NCI-H1436 (cell line): ENCODE measurements at regions not wholly inside any gene's neighbourhood (a gene's known extent, or its start where the extent isn't known, plus 50 kb on each side); places are given as distances from the start of the nearest gene placed in this dataset.
"Not testable (repeated sequence)": the region's sequence is repeated elsewhere in the genome, so short reads cannot be mapped to it uniquely, and the experiment has no call there.

Source experiments
- DNase-seq: peaks from one replicate; lab custom pipeline; 2025; lab: John Stamatoyannopoulos, UW

DNA sequence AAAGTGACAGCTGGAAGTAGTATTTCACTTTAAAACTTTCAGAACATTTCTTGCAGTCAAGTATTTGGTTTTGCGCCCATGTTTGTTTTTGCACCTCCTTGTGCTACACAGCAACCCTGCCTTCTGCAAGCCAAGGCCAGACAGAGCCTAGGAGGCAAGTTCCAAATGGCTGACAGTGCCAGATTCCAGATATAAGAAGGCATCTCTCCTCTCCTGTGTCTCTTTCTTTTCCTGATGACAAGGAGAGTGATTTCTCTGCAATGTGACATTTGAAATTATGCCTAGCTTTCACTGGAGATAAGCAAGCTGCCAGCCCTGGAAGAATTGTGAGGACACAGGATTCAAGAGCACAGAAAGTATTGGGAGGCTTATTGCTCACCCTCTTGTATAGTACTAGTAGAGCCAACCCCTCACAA, 149.1 kb upstream of the TENT5A start:
- no peak for DNase-seq

DNA sequence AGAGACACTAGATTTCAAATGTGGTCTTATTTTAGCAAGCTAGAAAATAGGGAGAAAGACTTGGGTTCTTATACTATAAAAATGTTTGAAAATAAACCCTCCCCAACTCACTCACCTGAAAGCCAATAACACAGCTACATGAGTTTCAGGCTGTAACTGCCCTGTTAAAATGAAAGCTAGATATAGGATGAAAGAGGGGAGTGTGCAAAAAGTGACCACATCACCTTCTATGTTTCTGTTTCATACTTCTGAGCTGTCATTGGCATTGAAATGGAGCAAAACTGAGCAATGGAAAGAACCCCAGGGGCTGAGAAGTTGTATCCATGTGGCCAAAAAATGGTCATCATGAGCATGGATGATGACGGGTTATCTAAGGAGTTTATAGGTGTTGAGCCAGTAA, 148.1 kb upstream of the TENT5A start:
- DNase-seq, result no peak

DNA sequence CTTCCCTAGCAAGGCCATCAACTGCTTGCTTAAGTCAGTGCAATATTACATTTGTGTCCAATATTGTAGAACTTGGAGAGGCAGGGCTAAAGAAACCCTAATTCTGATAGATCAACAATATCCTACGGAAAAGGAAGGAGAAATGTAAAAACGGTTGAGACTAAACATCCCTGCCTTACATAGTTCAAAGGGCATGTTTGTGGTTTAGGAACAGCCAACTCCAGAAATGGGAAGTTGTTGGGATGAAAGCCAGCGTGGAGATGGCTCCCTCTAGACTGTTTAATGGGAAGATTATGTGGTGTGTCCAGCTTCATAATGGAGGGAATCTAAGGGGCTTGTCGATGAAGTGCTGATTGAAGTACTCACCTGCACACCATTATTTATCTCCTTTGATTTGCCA, 145.3 kb upstream of the TENT5A start:
- DNase-seq, result no peak

DNA sequence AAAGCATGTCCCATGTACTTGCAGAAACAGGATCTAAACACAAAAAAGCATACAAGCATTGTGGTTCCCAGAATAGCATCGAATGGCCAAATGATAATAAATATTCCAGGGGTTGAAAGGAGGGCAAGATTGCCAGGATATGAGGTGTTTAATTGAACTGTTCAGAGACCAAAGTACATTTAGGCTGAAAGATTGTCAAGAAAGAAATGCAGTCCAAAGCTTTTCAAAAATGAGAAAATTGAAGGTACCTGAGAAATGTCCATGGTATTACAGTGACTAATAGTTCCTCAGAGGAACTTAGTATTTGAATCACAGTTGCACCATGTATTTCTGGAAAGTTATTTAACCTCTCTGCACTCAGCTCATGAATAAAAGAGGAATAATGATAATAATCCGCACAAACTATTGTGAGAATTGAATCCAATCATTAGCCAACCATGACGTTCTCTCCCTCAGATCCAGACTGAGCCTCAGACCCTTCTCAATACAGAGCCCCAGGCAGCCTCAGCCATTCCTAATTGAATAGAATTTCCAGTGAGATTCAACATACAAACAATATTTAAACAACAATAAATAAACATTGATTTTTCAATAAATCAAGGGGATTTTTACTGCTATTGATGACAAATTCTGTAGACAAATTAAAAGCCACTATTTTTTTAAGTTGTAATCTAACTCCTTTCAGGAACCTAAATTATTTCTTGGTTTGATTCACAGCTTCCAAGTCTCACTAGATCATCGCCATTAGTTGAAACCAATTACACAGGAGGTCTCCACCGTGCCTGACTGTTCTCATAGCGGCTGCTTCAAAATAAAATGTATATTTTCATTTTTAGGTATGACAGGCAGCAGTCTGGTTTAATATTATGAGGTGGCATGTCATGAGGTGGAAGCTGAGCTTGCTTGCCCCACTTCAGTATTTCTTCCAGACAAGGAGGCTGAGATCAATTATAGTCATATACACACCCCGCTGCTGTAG, 144.3 kb upstream of the TENT5A start:
- DNase-seq, result no peak

DNA sequence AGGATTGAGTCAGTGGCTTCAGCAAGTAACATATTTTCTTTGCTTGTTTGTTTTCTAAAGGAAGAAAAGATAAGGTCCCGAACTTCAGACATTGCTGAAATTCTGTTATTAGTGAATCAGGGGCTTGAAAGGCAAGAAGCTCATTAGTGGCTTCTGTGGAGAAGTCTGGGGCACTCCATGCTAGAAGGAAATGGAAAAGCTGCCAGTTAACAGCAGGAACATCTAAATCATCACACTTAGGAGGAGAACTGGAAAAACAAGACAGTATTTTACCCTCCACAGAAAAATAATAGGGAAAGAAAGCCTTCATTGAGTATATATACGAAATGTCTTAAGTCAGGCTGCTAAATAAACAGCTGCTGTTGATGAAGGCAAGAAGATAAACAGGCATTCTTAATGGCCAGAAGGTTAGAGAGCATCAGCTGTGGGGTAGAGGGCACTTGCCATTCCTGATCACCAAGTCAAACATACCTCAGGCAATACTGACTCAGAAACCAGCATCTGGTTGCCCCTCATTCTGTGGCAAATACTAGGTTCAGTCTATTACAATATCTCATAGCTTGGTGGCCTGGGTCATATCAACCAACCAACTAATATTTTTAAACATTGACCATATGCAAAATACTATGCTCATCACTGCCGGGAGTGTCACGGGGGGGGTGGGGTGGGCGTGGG, 143.2 kb upstream of the TENT5A start:
- no peak for DNase-seq

DNA sequence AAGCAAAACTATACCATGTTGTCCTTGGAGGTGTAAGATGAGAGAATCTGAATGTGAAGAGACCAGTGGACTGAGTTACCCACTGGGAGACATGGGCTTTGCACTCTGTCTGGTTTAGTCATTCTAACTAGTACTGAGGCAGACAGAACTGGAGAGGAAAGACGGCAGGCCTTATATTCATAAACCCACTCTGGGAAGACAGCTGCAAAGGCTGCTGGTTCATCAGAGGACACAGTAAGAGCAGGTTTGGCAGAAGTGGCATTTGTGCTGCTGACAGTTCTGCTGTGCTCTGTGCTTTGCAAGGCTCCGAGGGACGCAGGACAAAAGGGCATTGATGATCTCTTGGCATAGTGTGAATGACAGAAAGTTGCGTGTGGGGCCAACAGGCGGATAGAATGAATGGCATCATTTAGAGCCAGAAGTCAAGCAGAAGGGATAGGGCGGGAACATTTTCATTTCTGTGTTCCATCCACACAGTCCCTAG, 142.3 kb upstream of the TENT5A start:
- no peak for DNase-seq

DNA sequence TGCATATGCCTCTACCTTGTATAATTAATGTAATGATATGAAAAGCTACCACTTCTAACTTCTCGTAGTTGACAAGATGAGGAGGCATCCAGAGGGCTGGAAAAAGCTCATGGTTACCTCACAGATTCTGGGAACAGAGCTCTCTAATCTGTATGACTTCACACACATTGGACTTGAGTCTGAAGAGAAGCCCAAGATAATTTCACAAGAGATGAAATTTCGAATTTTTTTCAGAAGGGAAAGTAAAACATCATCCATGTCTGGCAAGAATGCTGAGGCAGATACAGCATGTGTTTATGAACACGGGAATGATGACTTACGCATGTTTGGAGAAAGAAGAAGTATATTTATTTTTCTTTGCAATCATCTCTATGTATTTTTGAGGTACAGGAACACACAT, 141.8 kb upstream of the TENT5A start:
- no peak for DNase-seq

DNA sequence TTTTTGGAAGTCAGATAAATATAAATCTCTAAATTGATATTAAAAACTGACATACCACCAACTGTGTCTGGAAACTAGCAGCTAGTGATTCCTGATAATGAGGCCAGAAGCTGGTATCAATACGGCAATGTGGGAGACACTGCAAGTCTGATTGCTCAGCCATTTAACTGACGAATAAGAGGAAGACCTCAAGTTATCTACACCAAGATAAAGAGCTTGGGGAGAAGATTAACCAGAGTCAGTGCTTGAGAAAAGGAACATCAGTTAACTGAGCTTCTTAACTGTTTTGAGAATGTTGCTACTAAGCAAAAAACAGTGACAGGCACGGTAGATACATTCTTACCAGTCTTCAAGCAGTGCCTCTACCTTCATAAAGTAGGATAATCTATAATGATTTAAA, 140.4 kb upstream of the TENT5A start:
- DNase-seq, result no peak

DNA sequence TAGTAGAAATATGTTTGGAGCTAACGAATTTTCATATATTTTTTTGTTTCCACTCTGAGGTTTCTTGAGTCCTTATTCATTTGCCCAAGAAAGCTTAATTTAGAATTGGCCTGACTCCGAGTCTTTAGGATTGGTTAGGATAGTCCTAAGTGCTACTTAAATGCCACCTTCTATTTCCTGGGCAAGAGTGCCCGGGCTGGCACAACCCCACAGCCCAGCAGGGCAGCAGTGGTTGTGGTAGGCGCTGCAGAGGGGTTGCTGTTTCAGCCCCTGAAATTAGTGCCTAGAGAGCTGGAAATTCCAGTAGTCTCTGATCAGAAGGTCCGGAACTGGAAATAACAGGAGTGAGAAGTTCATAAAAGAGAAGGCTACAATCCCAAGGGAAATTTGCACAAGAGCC, 139.4 kb upstream of the TENT5A start:
- DNase-seq, result no peak

DNA sequence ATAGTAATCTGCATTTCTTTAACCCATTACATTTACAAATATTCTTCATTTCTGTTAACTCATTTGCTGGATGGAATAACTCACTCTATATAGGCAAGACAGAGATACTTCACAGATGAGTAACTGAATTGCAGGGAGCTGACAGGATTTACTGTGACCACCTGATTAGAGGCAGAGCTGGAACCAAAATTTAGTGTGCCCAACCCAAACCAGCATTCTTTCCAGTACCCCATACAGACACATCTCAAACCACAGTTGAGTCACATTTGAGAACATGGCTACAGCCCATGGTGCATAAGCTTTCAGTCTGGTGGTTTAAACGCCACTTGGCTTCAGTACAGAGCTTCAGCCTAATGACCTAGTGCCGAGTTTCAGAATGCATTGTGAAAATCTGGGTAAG, 138.4 kb upstream of the TENT5A start:
- no peak for DNase-seq

DNA sequence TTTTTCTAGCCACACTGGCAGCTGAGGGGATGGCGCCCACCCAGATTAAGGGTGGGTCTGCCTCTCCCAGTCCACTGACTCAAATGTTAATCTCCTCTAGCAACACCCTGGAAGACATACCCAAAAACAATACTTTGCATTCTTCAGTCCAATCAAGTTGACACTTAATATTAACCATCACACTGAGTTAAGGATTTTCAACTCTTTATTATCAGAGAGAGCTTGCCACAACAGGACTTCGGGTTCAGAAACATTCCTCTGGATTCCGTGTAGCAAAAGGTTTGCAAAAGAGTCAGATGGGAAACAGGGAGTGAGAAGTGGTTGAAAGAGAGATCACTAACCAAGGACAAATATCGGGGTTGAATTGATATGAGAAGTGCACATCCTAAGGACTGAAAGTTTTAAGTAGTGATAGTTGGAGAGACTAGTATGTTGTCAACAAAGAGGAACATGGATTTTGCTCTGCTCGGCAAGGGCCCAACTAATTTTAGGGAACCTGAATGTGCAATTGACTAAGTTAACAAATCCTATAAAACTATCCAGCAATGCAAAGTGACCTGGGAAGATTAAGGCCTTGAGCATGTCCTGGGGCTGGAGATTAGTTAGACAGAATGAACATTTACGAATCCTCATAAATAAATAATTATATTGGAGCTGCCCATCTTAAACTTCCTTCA, 137.0 kb upstream of the TENT5A start:
- no peak for DNase-seq

DNA sequence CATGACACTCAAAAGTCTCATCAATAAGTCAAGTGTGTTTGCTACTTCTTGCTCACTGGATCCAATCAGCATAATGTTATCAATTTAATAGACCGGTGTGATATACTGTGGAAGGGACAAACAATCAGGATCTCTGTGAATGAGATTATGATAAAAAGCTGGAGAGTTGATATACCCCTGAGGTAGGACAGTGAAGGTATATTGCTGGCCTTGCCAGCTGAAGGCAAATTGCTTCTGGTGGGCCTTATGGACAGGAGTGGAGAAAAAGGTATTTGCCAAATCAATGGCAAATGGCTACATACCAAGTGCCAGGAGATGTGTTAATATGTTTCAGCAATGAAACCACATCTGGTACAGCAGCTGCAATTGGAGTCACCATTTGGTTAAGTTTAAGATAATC, 134.4 kb upstream of the TENT5A start:
- not testable (repeated sequence) for DNase-seq

DNA sequence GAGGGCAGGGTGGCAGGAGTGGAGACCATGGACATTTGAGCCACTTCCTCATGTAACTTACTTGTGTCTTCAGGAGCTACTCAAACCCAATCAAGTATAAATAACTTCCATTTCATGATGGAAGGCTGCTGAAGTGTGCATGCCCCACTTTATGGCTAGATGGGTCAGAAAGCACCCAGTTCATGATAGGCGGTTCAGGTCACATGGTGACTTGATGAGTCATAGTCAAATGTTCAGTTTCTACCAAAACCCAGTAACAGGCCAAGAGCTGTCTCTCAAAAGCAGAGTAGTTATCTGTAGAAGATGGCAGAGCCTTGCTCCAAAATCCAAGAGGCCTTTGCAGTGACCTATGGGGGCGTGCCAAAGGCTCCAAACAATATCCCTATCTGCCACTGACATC, 133.7 kb upstream of the TENT5A start:
- DNase-seq, result no peak

DNA sequence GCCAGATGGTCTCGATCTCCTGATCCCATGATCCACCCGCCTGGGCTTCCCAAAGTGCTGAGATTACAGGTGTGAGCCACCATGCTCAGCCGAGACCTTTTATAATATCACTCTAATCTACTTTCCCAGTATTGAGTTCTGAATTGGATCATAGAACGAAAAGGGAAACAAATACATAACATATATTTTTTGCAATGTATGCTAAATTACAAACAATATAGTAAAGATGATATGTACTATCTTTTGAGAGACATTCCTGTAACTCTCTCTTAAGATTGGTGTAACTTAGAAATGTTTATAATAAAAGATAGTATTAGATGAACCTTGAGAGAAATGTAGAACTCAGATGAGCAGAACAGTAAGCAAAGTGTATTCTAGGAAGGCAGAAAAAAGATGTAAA, 129.2 kb upstream of the TENT5A start:
- DNase-seq, result no peak

DNA sequence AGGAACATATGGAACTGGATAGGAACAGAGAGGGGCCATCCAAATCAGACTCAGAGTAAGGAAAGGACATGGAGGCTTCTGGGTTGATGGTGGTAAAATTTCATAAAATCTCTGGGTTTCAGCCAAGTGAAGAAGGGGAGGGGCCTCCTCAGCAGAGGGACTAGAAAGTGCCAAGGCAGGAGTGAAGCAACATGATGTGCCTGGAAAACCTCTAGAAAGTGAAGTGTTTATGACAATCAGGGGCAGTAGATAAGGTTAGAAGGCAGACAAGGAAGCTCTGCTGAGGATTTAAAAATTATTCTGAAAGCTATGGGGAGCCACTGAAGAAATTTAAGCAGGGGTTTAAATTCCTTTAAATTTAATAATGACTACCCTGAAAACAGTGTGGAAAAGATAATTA, 126.0 kb upstream of the TENT5A start:
- DNase-seq, result no peak

DNA sequence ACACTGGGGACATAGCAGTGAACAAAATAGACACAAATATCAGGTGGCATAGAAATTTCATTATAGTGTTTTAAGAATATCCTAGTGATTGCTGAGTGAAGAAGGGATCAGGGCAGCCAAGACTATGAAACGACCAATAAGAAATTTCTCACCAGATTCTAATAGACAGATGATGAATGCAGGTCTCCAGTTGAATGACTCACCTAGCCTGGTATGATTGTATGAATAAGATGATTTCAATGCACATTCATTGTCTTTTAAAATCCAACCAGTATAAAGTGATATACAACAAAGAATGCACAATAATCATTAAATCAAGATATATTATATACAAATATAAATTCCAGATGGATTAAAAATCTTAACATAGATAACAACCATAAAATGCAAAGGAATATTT, 124.5 kb upstream of the TENT5A start:
- DNase-seq, result no peak

DNA sequence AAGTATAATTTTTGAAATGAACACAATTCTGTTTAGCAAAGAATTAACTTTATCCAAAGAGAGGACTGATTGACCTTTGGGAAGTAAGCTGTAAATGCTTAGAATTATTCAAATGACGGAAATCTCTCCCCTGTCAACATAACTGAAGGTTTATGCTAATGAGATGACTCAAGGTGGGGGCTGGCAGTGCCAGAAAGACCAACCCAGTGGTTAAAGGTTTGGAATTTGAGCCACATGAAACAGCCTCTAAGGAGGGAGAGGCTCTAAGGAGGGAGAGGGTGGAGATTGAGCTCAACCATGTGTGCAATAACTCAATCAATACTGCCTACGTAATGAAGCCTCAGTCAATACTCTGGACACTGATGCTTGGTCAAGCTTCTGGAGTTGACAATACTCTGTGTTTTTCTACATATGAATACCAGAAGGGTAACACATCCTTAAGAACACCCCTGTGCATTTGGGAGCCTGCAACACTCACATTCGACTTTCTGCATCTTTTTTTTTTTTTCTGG, 123.4 kb upstream of the TENT5A start:
- DNase-seq, result no peak

DNA sequence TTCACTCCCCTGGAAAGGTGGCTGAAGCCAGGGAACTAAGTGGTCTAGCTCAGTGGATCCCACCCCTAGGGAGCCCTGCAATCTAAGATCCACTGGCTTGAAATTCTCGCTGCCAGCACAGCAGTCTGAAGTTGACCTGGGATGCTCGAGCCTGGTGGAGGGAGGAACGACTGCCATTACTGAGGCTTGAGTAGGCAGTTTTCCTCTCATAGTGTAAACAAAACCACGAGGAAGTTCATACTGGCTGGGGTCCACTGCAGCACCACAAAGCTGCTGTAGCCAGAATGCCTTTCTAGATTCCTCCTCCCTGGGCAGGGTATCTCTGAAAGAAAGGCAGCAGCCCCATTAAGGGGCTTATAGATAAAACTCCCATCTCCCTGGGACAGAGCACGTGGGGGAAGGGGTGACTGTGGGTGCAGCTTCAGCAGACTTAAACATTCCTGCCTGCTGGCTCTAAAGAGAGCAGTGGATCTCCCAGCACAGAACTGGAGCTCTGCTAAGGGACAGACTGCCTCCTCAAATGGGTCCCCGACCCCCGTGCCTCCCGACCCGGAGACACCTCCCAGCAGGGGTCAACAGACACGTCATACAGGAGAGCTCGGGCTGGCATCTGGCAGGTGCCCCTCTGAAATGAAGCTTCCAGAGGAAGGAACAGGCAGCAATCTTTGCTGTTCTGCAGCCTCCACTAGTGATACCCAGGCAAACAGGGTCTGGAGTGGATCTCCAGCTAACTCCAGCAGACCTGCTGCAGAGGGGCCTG, 117.4 kb upstream of the TENT5A start:
- DNase-seq, result not testable (repeated sequence)

DNA sequence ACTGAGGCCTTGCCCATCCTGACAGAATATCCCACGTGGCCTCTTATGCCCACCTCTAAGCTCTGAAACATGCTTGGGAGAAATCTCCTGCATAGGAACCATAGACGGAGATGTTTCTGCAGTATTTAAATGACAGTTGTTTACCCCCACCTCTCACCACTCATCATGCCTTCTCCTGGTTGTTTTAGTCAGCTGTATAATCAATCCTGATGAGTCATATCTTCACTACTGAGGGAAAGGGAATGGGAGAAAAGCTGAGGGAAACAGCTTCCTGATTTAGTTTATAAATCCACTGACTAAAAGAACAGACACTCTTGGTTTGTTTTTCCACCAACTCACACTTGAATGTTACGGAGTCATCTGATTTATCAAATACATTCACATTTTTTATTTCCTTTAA, 113.2 kb upstream of the TENT5A start:
- DNase-seq, result no peak

DNA sequence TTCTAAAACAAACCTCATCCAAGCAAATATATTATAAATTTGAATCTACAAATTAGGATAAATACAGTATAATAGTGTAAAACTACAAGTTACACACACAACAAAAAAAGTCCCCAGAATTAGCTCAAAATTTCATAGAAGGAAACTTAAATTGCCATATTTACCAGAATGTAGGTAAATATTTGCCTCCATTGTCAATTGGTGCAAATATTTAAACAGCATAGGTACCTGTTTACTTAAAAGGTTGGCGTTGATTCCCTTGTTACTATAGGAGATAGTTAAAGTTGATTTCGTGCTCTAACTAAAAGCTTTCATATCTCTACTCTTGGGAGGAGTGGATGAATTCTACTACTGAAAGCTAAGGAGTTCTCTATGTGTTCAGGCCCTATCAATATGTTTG, 111.6 kb upstream of the TENT5A start:
- no peak for DNase-seq

DNA sequence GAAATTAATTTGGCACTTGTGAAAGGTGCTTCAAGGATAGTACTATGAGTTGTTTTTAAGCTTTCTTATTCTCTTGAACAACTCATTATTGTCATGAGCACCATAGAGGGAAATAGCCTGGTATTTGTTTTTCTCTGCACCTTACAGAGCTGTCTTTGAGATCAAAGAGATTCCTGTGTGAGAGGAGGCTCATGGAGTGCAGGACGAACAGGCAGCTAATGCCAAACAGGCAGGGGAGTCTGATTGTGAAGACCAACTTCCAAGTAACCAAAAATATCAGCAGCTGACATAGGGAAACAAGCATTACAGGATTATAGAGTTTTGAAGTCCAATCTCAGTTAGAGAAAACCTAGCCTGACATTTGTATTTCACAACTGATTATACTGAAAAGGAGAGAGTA, 110.6 kb upstream of the TENT5A start:
- no peak for DNase-seq

DNA sequence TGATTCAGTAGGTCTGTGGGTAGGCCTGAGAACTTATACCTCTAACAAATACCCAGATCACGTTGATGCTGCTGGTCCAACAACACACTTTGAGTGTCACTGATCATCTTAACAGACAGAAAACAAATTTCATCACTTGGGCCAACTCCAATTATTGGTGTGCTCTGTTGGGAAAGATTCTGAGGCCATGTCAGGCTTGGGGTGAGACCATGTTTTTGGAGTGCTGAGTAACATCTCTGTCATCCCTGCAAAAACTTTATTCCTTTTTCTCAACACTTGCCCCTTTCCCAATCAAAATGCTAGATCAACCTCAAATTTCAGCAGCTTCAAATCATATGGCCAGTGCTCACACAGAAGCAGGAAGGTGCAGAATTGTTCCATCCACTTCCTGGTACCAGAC, 108.8 kb upstream of the TENT5A start:
- DNase-seq, result no peak
